Spleen (tissue), 7 donors: ENCODE measurements at regions not wholly inside any gene's neighbourhood (a gene's known extent, or its start where the extent isn't known, plus 50 kb on each side); places are given as distances from the start of the nearest gene placed in this dataset.

Experiments
- CTCF ChIP-seq, 11 experiments: fragments of 200-600 bp in 7 of 11; fragments of 450-650 bp in 4 of 11; sonication (generic) in 4 of 11; IDR thresholded peaks in 8 of 11; conservative IDR thresholded peaks in 3 of 11; 1 replicate in 7 of 11; 2 replicates in 4 of 11; pipeline versions ENCODE4 v1.4.0 to v1.8.0; 2016 to 2021; ENCODE audit warnings: antibody characterized with exemption in 11 of 11, inconsistent platforms in 4 of 11, mild to moderate bottlenecking in 1 of 11
- POLR2A ChIP-seq, 3 donors: fragments of 450-650 bp; IDR thresholded peaks; one replicate each; pipeline ENCODE4 v1.5.1; 2017; ENCODE audit warnings: antibody characterized with exemption in 3 of 3, mild to moderate bottlenecking in 1 of 3
- POLR2AphosphoS5 ChIP-seq, 3 donors: sonication (generic); formaldehyde crosslinking; IDR thresholded peaks; one replicate each; pipeline ENCODE4 v1.5.1; 2017; ENCODE audit warnings: antibody characterized with exemption in 3 of 3
- donor health status: DM: no; HTN: no; CAD: no; lungs with moderate emphysema.
- donor health status: DM: no; HTN: no; CAD: no.
- donor health status: DM: no; HTN: no; CAD: no.

- no peak for TF ChIP-seq CTCF (IDR thresholded peaks at IDR 0.05 in 8 of 11, conservative IDR thresholded peaks at IDR 0.05 in 3 of 11)
- TF ChIP-seq POLR2AphosphoS5 (IDR thresholded peaks at IDR 0.05), result no peak
- no peak for TF ChIP-seq POLR2A (IDR thresholded peaks at IDR 0.05)
These were observed 122.8 kb upstream of the EEF1E1 start for GRCh38 chr6:8225113-8225512.
